AG08395 (cell line): ENCODE measurements at regions not wholly inside any gene's neighbourhood (a gene's known extent, or its start where the extent isn't known, plus 50 kb on each side); places are given as distances from the start of the nearest gene placed in this dataset.

Experiments used
- DNase-seq: peaks from one replicate; pipeline ENCODE4 v3.0.0; 2012; ENCODE audit warnings: mixed read lengths, low spot score

- no peak for DNase-seq
Observed at GRCh38 chr2:145058457-145058856, 538.5 kb upstream of the ZEB2 start.

GRCh38 chr2:145055651-145056050 lies 535.7 kb upstream of the ZEB2 start:
- no peak for DNase-seq

GRCh38 chr2:145050134-145050533 lies 530.2 kb upstream of the ZEB2 start:
- DNase-seq: no peak

GRCh38 chr2:145049475-145049874 lies 529.6 kb upstream of the ZEB2 start:
- DNase-seq: no peak

- no peak for DNase-seq
Observed at GRCh38 chr2:145047554-145047953, 527.6 kb upstream of the ZEB2 start.

GRCh38 chr2:145044491-145044890 lies 524.6 kb upstream of the ZEB2 start:
- peak; percentile 4 for DNase-seq

GRCh38 chr2:145043399-145043834 lies 523.5 kb upstream of the ZEB2 start:
- DNase-seq: no peak

- no peak for DNase-seq
Observed at GRCh38 chr2:145041706-145042105, 521.8 kb upstream of the ZEB2 start.

- DNase-seq: no peak
Observed at GRCh38 chr2:145040433-145040832, 520.5 kb upstream of the ZEB2 start.

GRCh38 chr2:145038041-145038525 lies 518.2 kb upstream of the ZEB2 start:
- no peak for DNase-seq

- DNase-seq: peak; percentile 51
Observed at GRCh38 chr2:145036421-145037011, 516.6 kb upstream of the ZEB2 start.

GRCh38 chr2:145034511-145034910 lies 514.6 kb upstream of the ZEB2 start:
- DNase-seq: no peak

- no peak for DNase-seq
Observed at GRCh38 chr2:145033438-145033837, 513.5 kb upstream of the ZEB2 start.

- DNase-seq: no peak
Observed at GRCh38 chr2:145032791-145033190, 512.9 kb upstream of the ZEB2 start.

- DNase-seq: no peak
Observed at GRCh38 chr2:145029873-145030272, 510.0 kb upstream of the ZEB2 start.

GRCh38 chr2:145029081-145029480 lies 509.2 kb upstream of the ZEB2 start:
- DNase-seq: no peak

- DNase-seq: no peak
Observed at GRCh38 chr2:145028101-145028920, 508.4 kb upstream of the ZEB2 start.

- DNase-seq: peak; percentile 36
Observed at GRCh38 chr2:145026456-145027455, 506.8 kb upstream of the ZEB2 start.

- no peak for DNase-seq
Observed at GRCh38 chr2:145025382-145025781, 505.5 kb upstream of the ZEB2 start.

GRCh38 chr2:145023334-145023934 lies 503.5 kb upstream of the ZEB2 start:
- DNase-seq: no peak

GRCh38 chr2:145022666-145023333 lies 502.9 kb upstream of the ZEB2 start:
- DNase-seq: peak; percentile 76
